Activated CD4-positive, alpha-beta memory T cell treated with anti-CD3 and anti-CD28 coated beads for 36 hours (primary cell): ENCODE measurements at regions not wholly inside any gene's neighbourhood (a gene's known extent, or its start where the extent isn't known, plus 50 kb on each side); places are given as distances from the start of the nearest gene placed in this dataset.

Experiments used
- CTCF ChIA-PET: fragments of 350-600 bp; sonication (Branson Sonifier 250); formaldehyde crosslinking; loops from one replicate; lab custom pipeline; 2021; ENCODE audit warnings: antibody characterized with exemption, inconsistent platforms; lab: Charles Lee
- POLR2A ChIA-PET: fragments of 350-600 bp; sonication (Branson Sonifier 250); formaldehyde crosslinking; loops from one replicate; lab custom pipeline; 2021; ENCODE audit warnings: antibody characterized with exemption; lab: Charles Lee
- DNase-seq: peaks from one replicate; pipeline ENCODE4 v3.0.0-alpha.2; 2020
- H3K27ac Mint-ChIP-seq: one replicate; pipeline ENCODE4 v1.8.0; 2021; ENCODE audit warnings: mixed read lengths
- H3K27me3 Mint-ChIP-seq: one replicate; pipeline ENCODE4 v1.8.0; 2021; ENCODE audit warnings: mixed read lengths
- H3K36me3 Mint-ChIP-seq: one replicate; pipeline ENCODE4 v1.8.0; 2021; ENCODE audit warnings: mixed read lengths
- H3K4me1 Mint-ChIP-seq: one replicate; pipeline ENCODE4 v1.8.0; 2021; ENCODE audit warnings: low read depth, mixed read lengths
- H3K4me3 Mint-ChIP-seq: one replicate; pipeline ENCODE4 v1.8.0; 2021; ENCODE audit warnings: mild to moderate bottlenecking, mixed read lengths
- H3K9me3 Mint-ChIP-seq: one replicate; pipeline ENCODE4 v1.8.0; 2021; ENCODE audit warnings: mixed read lengths
- intact Hi-C: fragments of 100-400 bp; cut with micrococcal nuclease; formaldehyde crosslinking; loops from one replicate; pipeline ENCODE4 v1.15.1; 2023

GRCh38 chr2:117703858-117704257 is 110.6 kb upstream of the DDX18 start:
- POLR2A ChIA-PET: no interaction called here
- H3K27ac Mint-ChIP-seq: no peak overlapping the region

GRCh38 chr2:117704818-117705217 is 109.7 kb upstream of the DDX18 start:
- ChIA-PET CTCF (no interaction called here), POLR2A (no interaction called here)
- H3K9me3 Mint-ChIP-seq: no peaks in the 10 kb centered on the region
- peaks cover 8% of the 10 kb centered on the region for H3K27me3 Mint-ChIP-seq
- DNase-seq: no peak
- no peak overlapping the region for H3K27ac Mint-ChIP-seq
- H3K4me3 Mint-ChIP-seq: no peak overlapping the region
- intact Hi-C loops: no loop called here
- no peaks in the 10 kb centered on the region for H3K36me3 Mint-ChIP-seq
- H3K4me1 Mint-ChIP-seq: no peaks in the 10 kb centered on the region

More at GRCh38 chr2:117703858-117704257, 110.6 kb upstream of the DDX18 start:
- Mint-ChIP-seq H3K9me3 (no peaks in the 10 kb centered on the region), H3K4me1 (no peaks in the 10 kb centered on the region), H3K27me3 (peaks cover 8% of the 10 kb centered on the region), H3K36me3 (no peaks in the 10 kb centered on the region), H3K4me3 (no peak overlapping the region)
- intact Hi-C loops: no loop called here
- DNase-seq: no peak
- CTCF ChIA-PET: no interaction called here

GRCh38 chr2:117707874-117708273 is 106.6 kb upstream of the DDX18 start:
- no peak for DNase-seq
- Mint-ChIP-seq H3K27me3 (peaks cover 8% of the 10 kb centered on the region), H3K27ac (no peak overlapping the region), H3K4me1 (no peaks in the 10 kb centered on the region), H3K9me3 (no peaks in the 10 kb centered on the region), H3K36me3 (no peaks in the 10 kb centered on the region), H3K4me3 (no peak overlapping the region)
- ChIA-PET POLR2A (no interaction called here), CTCF (no interaction called here)
- intact Hi-C loops: no loop called here

GRCh38 chr2:117712684-117713083 is 101.8 kb upstream of the DDX18 start:
- CTCF ChIA-PET: no interaction called here
- intact Hi-C loops: no loop called here
- Mint-ChIP-seq H3K27me3 (peaks cover 1% of the 10 kb centered on the region), H3K4me1 (no peaks in the 10 kb centered on the region), H3K36me3 (no peaks in the 10 kb centered on the region), H3K9me3 (no peaks in the 10 kb centered on the region), H3K27ac (no peak overlapping the region), H3K4me3 (no peak overlapping the region)
- DNase-seq: no peak
- POLR2A ChIA-PET: no interaction called here

- POLR2A ChIA-PET: no interaction called here
- CTCF ChIA-PET: no interaction called here
- no peak for DNase-seq
- Mint-ChIP-seq H3K9me3 (no peaks in the 10 kb centered on the region), H3K27ac (no peak overlapping the region), H3K4me3 (no peak overlapping the region), H3K36me3 (no peaks in the 10 kb centered on the region), H3K4me1 (no peaks in the 10 kb centered on the region), H3K27me3 (no peaks in the 10 kb centered on the region)
- intact Hi-C loops: no loop called here
These were observed 100.4 kb upstream of the DDX18 start for GRCh38 chr2:117714110-117714509.

GRCh38 chr2:117714745-117715417 is 99.6 kb upstream of the DDX18 start:
- no peak overlapping the region for H3K27ac Mint-ChIP-seq
- DNase-seq: no peak
- H3K9me3 Mint-ChIP-seq: no peaks in the 10 kb centered on the region
- ChIA-PET POLR2A (interaction anchor here (0.5 kb wide), 1 partner anchor 13 kb away, joined by 3 read pairs; no protein-coding TSS in a partner anchor), CTCF (no interaction called here)
- H3K4me1 Mint-ChIP-seq: no peaks in the 10 kb centered on the region
- intact Hi-C loops: no loop called here
- no peak overlapping the region for H3K4me3 Mint-ChIP-seq
- no peaks in the 10 kb centered on the region for H3K36me3 Mint-ChIP-seq
- no peaks in the 10 kb centered on the region for H3K27me3 Mint-ChIP-seq

GRCh38 chr2:117716505-117716904 is 98.0 kb upstream of the DDX18 start:
- no peak overlapping the region for H3K27ac Mint-ChIP-seq
- no peak for DNase-seq
- no peaks in the 10 kb centered on the region for H3K4me1 Mint-ChIP-seq
- intact Hi-C loops: no loop called here
- no peak overlapping the region for H3K4me3 Mint-ChIP-seq
- H3K27me3 Mint-ChIP-seq: peaks cover 6% of the 10 kb centered on the region
- CTCF ChIA-PET: no interaction called here
- H3K36me3 Mint-ChIP-seq: no peaks in the 10 kb centered on the region
- POLR2A ChIA-PET: no interaction called here
- H3K9me3 Mint-ChIP-seq: no peaks in the 10 kb centered on the region

- ChIA-PET CTCF (no interaction called here), POLR2A (no interaction called here)
- peaks cover 6% of the 10 kb centered on the region for H3K27me3 Mint-ChIP-seq
- no peak for DNase-seq
- no peak overlapping the region for H3K4me3 Mint-ChIP-seq
- no peaks in the 10 kb centered on the region for H3K4me1 Mint-ChIP-seq
- H3K36me3 Mint-ChIP-seq: no peaks in the 10 kb centered on the region
- intact Hi-C loops: no loop called here
- no peak overlapping the region for H3K27ac Mint-ChIP-seq
- no peaks in the 10 kb centered on the region for H3K9me3 Mint-ChIP-seq
These were observed 97.4 kb upstream of the DDX18 start for GRCh38 chr2:117717072-117717471.

- ChIA-PET POLR2A (no interaction called here), CTCF (no interaction called here)
- no peak overlapping the region for H3K4me3 Mint-ChIP-seq
- no peak overlapping the region for H3K27ac Mint-ChIP-seq
- no peaks in the 10 kb centered on the region for H3K36me3 Mint-ChIP-seq
- no peak for DNase-seq
- intact Hi-C loops: no loop called here
- peaks cover 6% of the 10 kb centered on the region for H3K27me3 Mint-ChIP-seq
- H3K4me1 Mint-ChIP-seq: no peaks in the 10 kb centered on the region
- H3K9me3 Mint-ChIP-seq: no peaks in the 10 kb centered on the region
These were observed 96.4 kb upstream of the DDX18 start for GRCh38 chr2:117718048-117718447.

- no peak overlapping the region for H3K4me3 Mint-ChIP-seq
- H3K9me3 Mint-ChIP-seq: no peaks in the 10 kb centered on the region
- CTCF ChIA-PET: no interaction called here
- H3K27me3 Mint-ChIP-seq: peaks cover 6% of the 10 kb centered on the region
- intact Hi-C loops: no loop called here
- no peak overlapping the region for H3K27ac Mint-ChIP-seq
- no peak for DNase-seq
- H3K4me1 Mint-ChIP-seq: no peaks in the 10 kb centered on the region
- no peaks in the 10 kb centered on the region for H3K36me3 Mint-ChIP-seq
- POLR2A ChIA-PET: no interaction called here
These were observed 93.7 kb upstream of the DDX18 start for GRCh38 chr2:117720765-117721164.

- peaks cover 8% of the 10 kb centered on the region for H3K27me3 Mint-ChIP-seq
- no peak overlapping the region for H3K27ac Mint-ChIP-seq
- DNase-seq: no peak
These were observed 91.0 kb upstream of the DDX18 start for GRCh38 chr2:117723483-117723882.

GRCh38 chr2:117723888-117724434 is 90.5 kb upstream of the DDX18 start:
- H3K4me1 Mint-ChIP-seq: no peaks in the 10 kb centered on the region
- intact Hi-C loops: no loop called here
- peaks cover 8% of the 10 kb centered on the region for H3K27me3 Mint-ChIP-seq
- CTCF ChIA-PET: no interaction called here
- H3K27ac Mint-ChIP-seq: no peak overlapping the region
- POLR2A ChIA-PET: interaction anchor here (0.6 kb wide), 1 partner anchor 20 kb away, joined by 3 read pairs; no protein-coding TSS in a partner anchor
- no peak for DNase-seq
- H3K9me3 Mint-ChIP-seq: no peaks in the 10 kb centered on the region
- no peak overlapping the region for H3K4me3 Mint-ChIP-seq
- no peaks in the 10 kb centered on the region for H3K36me3 Mint-ChIP-seq

More at GRCh38 chr2:117723483-117723882, 91.0 kb upstream of the DDX18 start:
- Mint-ChIP-seq H3K36me3 (no peaks in the 10 kb centered on the region), H3K4me3 (no peak overlapping the region), H3K9me3 (no peaks in the 10 kb centered on the region), H3K4me1 (no peaks in the 10 kb centered on the region)
- ChIA-PET POLR2A (interaction anchor here (0.6 kb wide), 1 partner anchor 20 kb away, joined by 3 read pairs; no protein-coding TSS in a partner anchor), CTCF (no interaction called here)
- intact Hi-C loops: no loop called here

GRCh38 chr2:117726747-117727146 is 87.7 kb upstream of the DDX18 start:
- POLR2A ChIA-PET: no interaction called here
- DNase-seq: no peak
- Mint-ChIP-seq H3K36me3 (no peaks in the 10 kb centered on the region), H3K4me1 (no peaks in the 10 kb centered on the region), H3K27me3 (peaks cover 3% of the 10 kb centered on the region), H3K4me3 (no peak overlapping the region), H3K27ac (no peak overlapping the region), H3K9me3 (no peaks in the 10 kb centered on the region)
- CTCF ChIA-PET: no interaction called here
- intact Hi-C loops: no loop called here
